SU-DHL-6 (cell line): ENCODE measurements at regions not wholly inside any gene's neighbourhood (a gene's known extent, or its start where the extent isn't known, plus 50 kb on each side); places are given as distances from the start of the nearest gene placed in this dataset.

Experiments used
- EZH2phosphoT487 ChIP-seq: fragments of 200-600 bp; sonication (generic), shearing (Covaris generic); conservative IDR thresholded peaks from 2 replicates; pipeline ENCODE4 v1.6.1; 2018; ENCODE audit warnings: mild to moderate bottlenecking, antibody characterized with exemption, low read length, moderate library complexity, mixed read lengths
- TF ChIP-seq, protein P1 (sequence below): fragments of 200-600 bp; sonication (generic); IDR thresholded peaks from one replicate; pipeline ENCODE4 v1.5.1; 2017; ENCODE audit warnings: antibody characterized with exemption, mild to moderate bottlenecking, low read length, moderate library complexity; ENCODE audit not compliant: insufficient read depth, poor library complexity, severe bottlenecking

DNA sequence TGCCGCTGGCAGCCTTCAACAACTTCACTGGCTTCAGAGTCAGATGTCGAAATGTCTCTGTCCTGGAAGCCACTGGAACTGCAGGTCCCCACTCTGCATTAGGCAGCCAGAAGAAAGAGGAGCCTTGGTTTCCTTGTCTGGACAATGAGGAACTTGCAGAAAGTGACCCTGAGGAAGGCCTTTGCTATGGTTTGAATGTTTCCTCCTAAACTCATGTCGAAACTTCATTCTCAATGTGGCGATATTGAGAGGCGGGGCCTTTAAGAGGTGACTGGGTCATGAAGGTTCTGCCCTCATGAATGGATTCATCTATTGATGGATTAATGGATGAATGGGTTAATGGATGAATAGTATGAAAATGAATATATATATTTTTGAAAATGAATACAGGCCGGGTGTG lies 61.6 kb upstream of the GPR26 start:
- TF ChIP-seq, protein P1, sequence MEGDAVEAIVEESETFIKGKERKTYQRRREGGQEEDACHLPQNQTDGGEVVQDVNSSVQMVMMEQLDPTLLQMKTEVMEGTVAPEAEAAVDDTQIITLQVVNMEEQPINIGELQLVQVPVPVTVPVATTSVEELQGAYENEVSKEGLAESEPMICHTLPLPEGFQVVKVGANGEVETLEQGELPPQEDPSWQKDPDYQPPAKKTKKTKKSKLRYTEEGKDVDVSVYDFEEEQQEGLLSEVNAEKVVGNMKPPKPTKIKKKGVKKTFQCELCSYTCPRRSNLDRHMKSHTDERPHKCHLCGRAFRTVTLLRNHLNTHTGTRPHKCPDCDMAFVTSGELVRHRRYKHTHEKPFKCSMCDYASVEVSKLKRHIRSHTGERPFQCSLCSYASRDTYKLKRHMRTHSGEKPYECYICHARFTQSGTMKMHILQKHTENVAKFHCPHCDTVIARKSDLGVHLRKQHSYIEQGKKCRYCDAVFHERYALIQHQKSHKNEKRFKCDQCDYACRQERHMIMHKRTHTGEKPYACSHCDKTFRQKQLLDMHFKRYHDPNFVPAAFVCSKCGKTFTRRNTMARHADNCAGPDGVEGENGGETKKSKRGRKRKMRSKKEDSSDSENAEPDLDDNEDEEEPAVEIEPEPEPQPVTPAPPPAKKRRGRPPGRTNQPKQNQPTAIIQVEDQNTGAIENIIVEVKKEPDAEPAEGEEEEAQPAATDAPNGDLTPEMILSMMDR, result no peak
- TF ChIP-seq EZH2phosphoT487, result no peak
